GM23248 (cell line): ENCODE measurements at regions not wholly inside any gene's neighbourhood (a gene's known extent, or its start where the extent isn't known, plus 50 kb on each side); places are given as distances from the start of the nearest gene placed in this dataset.
A peak's percentile ranks its signal among the peaks of the same experiment; 100 is the strongest.

Experiments
- DNase-seq: peaks from one replicate; pipeline ENCODE4 v3.0.0-alpha.2; 2015
- H2AFZ ChIP-seq: fragments of 200-600 bp; sonication (generic); 2 replicates; pipeline ENCODE4 v1.6.1; 2016; ENCODE audit warnings: antibody characterized with exemption
- H3F3A ChIP-seq: fragments of 200-600 bp; sonication (generic); 2 replicates; pipeline ENCODE4 v1.6.1; 2016; ENCODE audit warnings: mild to moderate bottlenecking, antibody characterized with exemption, mixed run types; ENCODE audit not compliant: insufficient read depth
- H3K27ac ChIP-seq: fragments of 200-600 bp; sonication (generic); 2 replicates; pipeline ENCODE4 v1.5.1; 2016; ENCODE audit warnings: mild to moderate bottlenecking
- H3K27me3 ChIP-seq: fragments of 200-600 bp; sonication (generic); replicated peaks from 2 replicates; pipeline ENCODE4 v1.6.1; 2016; ENCODE audit warnings: mild to moderate bottlenecking; ENCODE audit not compliant: insufficient read depth
- H3K36me3 ChIP-seq: fragments of 200-600 bp; sonication (generic); 2 replicates; pipeline ENCODE4 v1.6.1; 2016; ENCODE audit warnings: low read depth, mild to moderate bottlenecking
- H3K4me1 ChIP-seq: fragments of 200-600 bp; sonication (generic); 2 replicates; pipeline ENCODE4 v1.6.1; 2016; ENCODE audit warnings: mild to moderate bottlenecking; ENCODE audit not compliant: insufficient read depth
- H3K4me2 ChIP-seq: fragments of 200-600 bp; sonication (generic); one replicate; pipeline ENCODE4 v1.6.1; 2016; ENCODE audit warnings: mild to moderate bottlenecking; ENCODE audit not compliant: unreplicated experiment
- H3K4me3 ChIP-seq: fragments of 200-600 bp; sonication (generic); 2 replicates; pipeline ENCODE4 v1.5.1; 2016; ENCODE audit warnings: mild to moderate bottlenecking
- H3K79me2 ChIP-seq: fragments of 200-600 bp; sonication (generic); 2 replicates; pipeline ENCODE4 v1.6.1; 2016; ENCODE audit warnings: mild to moderate bottlenecking; ENCODE audit not compliant: insufficient read depth
- H3K9ac ChIP-seq: fragments of 200-600 bp; sonication (generic); 2 replicates; pipeline ENCODE4 v1.6.1; 2016; ENCODE audit warnings: mild to moderate bottlenecking
- H3K9me2 ChIP-seq: fragments of 200-600 bp; sonication (generic); 2 replicates; pipeline ENCODE4 v1.6.1; 2016; ENCODE audit warnings: mixed run types, mild to moderate bottlenecking, moderate library complexity; ENCODE audit not compliant: insufficient read depth
- H3K9me3 ChIP-seq: fragments of 200-600 bp; sonication (generic); one replicate; pipeline ENCODE4 v1.6.1; 2017; ENCODE audit warnings: low read depth
- H4K20me1 ChIP-seq: fragments of 200-600 bp; sonication (generic); 2 replicates; pipeline ENCODE4 v1.6.0; 2016; ENCODE audit not compliant: insufficient read depth
- EZH2 ChIP-seq: fragments of 200-600 bp; sonication (generic); IDR thresholded peaks from 2 replicates; pipeline ENCODE4 v1.6.1; 2018; ENCODE audit warnings: antibody characterized with exemption, mild to moderate bottlenecking; ENCODE audit not compliant: insufficient read depth, poor library complexity, severe bottlenecking
- EZH2phosphoT487 ChIP-seq: fragments of 200-600 bp; sonication (generic); IDR thresholded peaks from 2 replicates; pipeline ENCODE4 v1.6.1; 2018; ENCODE audit warnings: antibody characterized with exemption, moderate library complexity, mild to moderate bottlenecking, low read depth; ENCODE audit not compliant: insufficient read depth
- WGBS, 2 experiments: methylation state at CpG; one replicate each; pipeline ENCODE4 v1.1.6; 2015 to 2017; ENCODE audit warnings: low lambda C conversion rate in 2 of 2, low coverage in 1 of 2; ENCODE audit errors: missing lambda C conversion rate in 2 of 2; 5-methylcytosine and 5-hydroxymethylcytosine counted together
- in situ Hi-C: fragments of 300-500 bp; cut with MboI; formaldehyde crosslinking; loops from 2 replicates; pipeline ENCODE4 v1.15.0; 2020

DNA sequence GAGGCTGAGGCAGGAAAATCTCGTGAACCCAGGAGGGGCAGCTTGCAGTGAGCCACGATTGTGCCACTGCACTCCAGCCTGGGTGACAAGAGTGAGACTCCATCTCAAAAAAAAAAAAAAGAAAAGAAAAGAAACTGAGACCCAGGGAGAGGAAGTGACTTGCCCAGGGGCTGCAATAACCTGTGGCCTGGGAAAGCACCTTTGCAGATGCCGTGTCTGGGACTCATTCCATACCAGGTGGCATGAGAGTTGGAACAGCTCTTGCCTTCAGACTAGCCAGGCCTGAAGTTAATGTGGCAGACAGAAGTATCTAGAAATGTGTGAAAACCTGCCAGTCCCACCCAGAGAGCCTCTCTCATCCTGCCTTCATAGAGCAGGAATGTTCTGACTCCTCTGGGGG, 65.4 kb downstream of the PHETA1 start:
- Histone ChIP-seq H3K9me2 (no peaks in the 10 kb centered on the region), H3K4me2 (no peak overlapping the region), H3K9ac (no peak overlapping the region), H3K36me3 (no peaks in the 10 kb centered on the region), H3K27me3 (0 out of 2 replicates have a peak, but pooled peaks cover 7% of the 10 kb centered on the region), H4K20me1 (no peaks in the 10 kb centered on the region), H3K27ac (no peak overlapping the region), H3K79me2 (no peaks in the 10 kb centered on the region), H3K9me3 (peaks cover 2% of the 10 kb centered on the region), H3K4me3 (no peak overlapping the region), H3F3A (no peaks in the 10 kb centered on the region), H2AFZ (no peak overlapping the region), H3K4me1 (no peaks in the 10 kb centered on the region)
- in situ Hi-C loops = loop anchor here (10.0 kb wide), 1 partner anchor 369 kb away; no protein-coding TSS in a partner anchor
- WGBS, 2 experiments = 24 to 34% methylated on average over 3 of the region's 3 CpGs
- no peak for DNase-seq
- TF ChIP-seq EZH2 (no peak), EZH2phosphoT487 (no peak)

DNA sequence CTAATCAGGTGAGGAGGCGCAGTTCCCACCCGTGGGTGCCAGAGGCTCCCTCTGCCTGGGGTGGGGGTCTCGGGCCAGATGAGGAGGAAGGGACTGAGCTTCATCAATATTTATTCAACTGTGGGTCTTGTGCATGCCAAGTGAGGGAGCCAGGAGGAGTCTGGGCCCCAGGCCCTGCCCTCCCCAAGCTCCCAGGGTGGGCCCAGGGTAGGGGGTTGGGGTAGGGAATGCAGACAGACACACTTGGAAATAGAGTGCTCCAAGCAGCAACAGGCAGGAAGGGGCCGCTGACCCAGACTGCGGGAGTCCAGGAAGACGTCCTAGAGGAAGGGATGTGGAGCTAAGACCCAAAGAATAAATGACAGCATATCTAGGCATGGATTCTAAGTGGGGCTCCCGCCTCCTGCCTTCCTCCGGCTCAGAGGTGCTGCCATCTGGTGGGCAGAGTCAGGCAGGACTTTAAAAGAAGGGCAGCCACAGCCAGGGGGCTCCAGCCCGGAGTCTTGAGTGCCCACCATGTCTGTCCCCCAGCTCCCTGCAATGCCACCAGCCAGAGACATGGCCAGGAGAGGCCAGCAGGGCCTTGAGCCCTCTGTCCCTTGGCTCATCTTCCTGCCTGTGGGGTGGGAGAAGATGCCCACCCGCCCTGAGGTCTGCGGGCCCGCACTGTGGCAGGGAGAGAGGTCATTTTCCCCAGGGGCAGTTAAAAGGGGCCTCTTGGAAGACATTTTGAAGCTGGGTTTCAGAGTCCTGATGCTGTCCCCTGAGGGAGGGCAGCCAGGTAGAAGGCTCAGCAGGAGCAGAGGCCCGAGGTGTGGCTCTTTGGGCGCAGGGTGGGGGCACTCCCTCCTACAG, 70.1 kb downstream of the PHETA1 start:
- no peak overlapping the region for H3K27ac ChIP-seq
- in situ Hi-C loops = loop anchor here (10.0 kb wide), 1 partner anchor 274 kb away; no protein-coding TSS in a partner anchor
- H3K36me3 ChIP-seq = no peaks in the 10 kb centered on the region
- no peak overlapping the region for H2AFZ ChIP-seq
- no peaks in the 10 kb centered on the region for H3F3A ChIP-seq
- no peak overlapping the region for H3K4me3 ChIP-seq
- no peaks in the 10 kb centered on the region for H3K4me1 ChIP-seq
- no peak overlapping the region for H3K4me2 ChIP-seq
- H3K79me2 ChIP-seq = no peaks in the 10 kb centered on the region
- peaks cover 7% of the 10 kb centered on the region; the same call in 1 of the 2 replicates for H3K27me3 ChIP-seq
- H3K9ac ChIP-seq = no peak overlapping the region
- H4K20me1 ChIP-seq = no peaks in the 10 kb centered on the region
- TF ChIP-seq EZH2 = no peak
- TF ChIP-seq EZH2phosphoT487 = no peak
- DNase-seq = peak; percentile 73
- no peaks in the 10 kb centered on the region for H3K9me2 ChIP-seq
- 47 to 51% methylated on average over 13 to 14 of the region's 14 CpGs for WGBS, 2 experiments
- no peaks in the 10 kb centered on the region for H3K9me3 ChIP-seq

DNA sequence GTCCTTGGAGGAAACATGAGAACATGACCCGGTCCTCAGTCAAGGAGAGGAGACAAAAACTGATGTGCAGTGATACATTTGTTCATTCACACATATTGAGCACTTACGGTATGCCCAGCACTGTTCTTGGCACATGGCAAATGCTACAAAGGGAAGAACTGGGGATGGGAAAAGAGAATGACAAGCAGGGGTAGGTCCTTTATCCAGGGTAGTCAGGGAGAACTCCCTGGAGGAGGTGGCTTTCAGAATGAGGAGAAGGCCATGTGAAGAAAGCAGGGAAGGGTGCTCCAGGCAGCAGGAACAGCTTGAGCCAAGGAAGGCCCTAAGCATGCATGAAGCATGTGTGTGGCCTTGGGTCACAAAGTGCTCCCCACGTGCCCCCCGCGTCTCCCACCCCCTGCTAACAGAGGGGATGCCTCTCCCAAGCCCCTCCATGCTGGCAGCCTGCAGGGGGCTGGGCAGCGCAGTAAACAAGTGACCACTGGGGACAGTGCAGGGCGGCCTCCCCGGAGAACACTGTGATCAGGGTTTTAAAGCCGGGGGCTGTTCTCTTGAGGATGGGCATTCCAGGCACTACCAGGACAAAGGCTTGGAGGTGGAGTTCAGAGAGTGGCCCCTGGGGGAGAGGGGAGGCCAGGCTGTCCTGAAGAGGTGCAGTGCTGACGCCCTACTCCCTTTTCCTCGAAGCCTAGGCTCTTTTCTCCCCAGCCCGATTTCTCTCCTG, 71.0 kb downstream of the PHETA1 start:
- no peaks in the 10 kb centered on the region for H4K20me1 ChIP-seq
- no peak overlapping the region for H2AFZ ChIP-seq
- H3K27me3 ChIP-seq = peaks cover 7% of the 10 kb centered on the region; the same call in 1 of the 2 replicates
- no peaks in the 10 kb centered on the region for H3K9me2 ChIP-seq
- no peak overlapping the region for H3K4me3 ChIP-seq
- H3K27ac ChIP-seq = no peak overlapping the region
- no peaks in the 10 kb centered on the region for H3K4me1 ChIP-seq
- no peaks in the 10 kb centered on the region for H3K36me3 ChIP-seq
- H3F3A ChIP-seq = no peaks in the 10 kb centered on the region
- DNase-seq = no peak
- in situ Hi-C loops = loop anchor here (10.0 kb wide), 1 partner anchor 273 kb away; no protein-coding TSS in a partner anchor
- H3K4me2 ChIP-seq = no peak overlapping the region
- no peak for TF ChIP-seq EZH2phosphoT487
- no peak for TF ChIP-seq EZH2
- H3K9me3 ChIP-seq = no peaks in the 10 kb centered on the region
- no peak overlapping the region for H3K9ac ChIP-seq
- no peaks in the 10 kb centered on the region for H3K79me2 ChIP-seq
- WGBS, 2 experiments = 58 to 61% methylated on average over 9 to 12 of the region's 12 CpGs

DNA sequence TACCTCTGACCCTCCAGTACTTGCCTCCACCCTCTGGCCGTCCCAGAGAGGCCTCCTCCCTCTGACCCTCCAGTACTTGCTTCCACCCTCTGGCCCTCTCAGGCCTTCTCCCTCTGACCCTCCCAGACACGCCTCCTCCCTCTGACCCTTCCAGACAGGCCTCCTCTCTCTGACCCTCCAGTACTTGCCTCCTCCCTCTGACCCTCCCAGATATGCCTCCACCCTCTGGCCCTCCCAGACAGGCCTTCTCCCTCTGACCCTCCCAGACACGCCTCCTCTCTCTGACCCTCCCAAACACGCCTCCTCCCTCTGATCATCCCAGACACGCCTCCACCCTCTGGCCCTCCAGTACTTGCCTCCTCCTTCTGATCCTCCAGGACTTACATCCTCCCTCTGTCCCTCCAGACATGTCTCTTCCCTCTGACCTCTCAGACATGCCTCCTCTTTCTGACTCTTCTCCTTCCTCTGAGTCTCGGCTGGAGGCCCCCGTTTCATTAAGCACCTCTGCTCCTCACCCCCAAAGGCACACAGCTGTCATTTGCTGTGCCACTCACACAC, 71.9 kb downstream of the PHETA1 start:
- Histone ChIP-seq H3K9ac (no peak overlapping the region), H3K4me3 (no peak overlapping the region), H2AFZ (no peak overlapping the region), H3K36me3 (no peaks in the 10 kb centered on the region), H3K79me2 (no peaks in the 10 kb centered on the region), H4K20me1 (no peaks in the 10 kb centered on the region), H3K9me3 (no peaks in the 10 kb centered on the region), H3K9me2 (no peaks in the 10 kb centered on the region), H3K4me1 (no peaks in the 10 kb centered on the region), H3K27me3 (peaks cover 7% of the 10 kb centered on the region; the same call in 1 of the 2 replicates), H3K27ac (no peak overlapping the region), H3F3A (no peaks in the 10 kb centered on the region), H3K4me2 (no peak overlapping the region)
- 36 to 53% methylated on average over 4 to 7 of the region's 7 CpGs for WGBS, 2 experiments
- DNase-seq = no peak
- in situ Hi-C loops = loop anchor here (10.0 kb wide), 1 partner anchor 272 kb away; no protein-coding TSS in a partner anchor
- TF ChIP-seq EZH2phosphoT487 (no peak), EZH2 (no peak)
